GM23338 (cell line): ENCODE measurements at regions not wholly inside any gene's neighbourhood (a gene's known extent, or its start where the extent isn't known, plus 50 kb on each side); places are given as distances from the start of the nearest gene placed in this dataset.

Source experiments
- ATAC-seq: fragments of 200-7000 bp; cut with Tn5 transposase; 3 replicates; pipeline ENCODE4 v1.9.1; 2020
- DNase-seq: peaks from one replicate; pipeline ENCODE4 v3.0.0-alpha.2; 2015; ENCODE audit warnings: low spot score
- H2AFZ ChIP-seq: fragments of 200-600 bp; sonication (generic); 2 replicates; pipeline ENCODE4 v1.8.0; 2016; ENCODE audit warnings: antibody characterized with exemption, mild to moderate bottlenecking, moderate library complexity
- H3F3A ChIP-seq: fragments of 200-600 bp; sonication (generic); replicated peaks from 2 replicates; pipeline ENCODE4 v1.8.0; 2017; ENCODE audit warnings: antibody characterized with exemption, mixed run types, low read depth
- H3K27ac ChIP-seq: fragments of 200-600 bp; sonication (generic); 2 replicates; pipeline ENCODE4 v1.6.1; 2016; ENCODE audit warnings: low read depth
- H3K27me3 ChIP-seq: fragments of 200-600 bp; sonication (generic); 2 replicates; pipeline ENCODE4 v1.8.0; 2016; ENCODE audit warnings: mild to moderate bottlenecking, mixed run types, moderate library complexity; ENCODE audit not compliant: insufficient read depth
- H3K36me3 ChIP-seq: fragments of 200-600 bp; sonication (generic); 2 replicates; pipeline ENCODE4 v1.8.0; 2016; ENCODE audit warnings: mild to moderate bottlenecking; ENCODE audit not compliant: insufficient read depth
- H3K4me1 ChIP-seq: fragments of 200-600 bp; sonication (generic); 2 replicates; pipeline ENCODE4 v1.8.0; 2016; ENCODE audit warnings: mild to moderate bottlenecking, moderate library complexity; ENCODE audit not compliant: insufficient read depth
- H3K4me2 ChIP-seq: fragments of 200-600 bp; sonication (generic); 2 replicates; pipeline ENCODE4 v1.7.1; 2017; ENCODE audit warnings: mixed run types
- H3K4me3 ChIP-seq: fragments of 200-600 bp; sonication (generic); 2 replicates; pipeline ENCODE4 v1.6.1; 2016; ENCODE audit warnings: mixed run types
- H3K79me2 ChIP-seq: fragments of 200-600 bp; sonication (generic); replicated peaks from 2 replicates; pipeline ENCODE4 v1.8.0; 2017; ENCODE audit warnings: mild to moderate bottlenecking; ENCODE audit not compliant: insufficient read depth
- H3K9me2 ChIP-seq: fragments of 200-600 bp; sonication (generic); 2 replicates; pipeline ENCODE4 v1.8.0; 2017; ENCODE audit not compliant: insufficient read depth
- H4K20me1 ChIP-seq: fragments of 200-600 bp; sonication (generic); replicated peaks from 2 replicates; pipeline ENCODE4 v1.8.0; 2017; ENCODE audit warnings: mild to moderate bottlenecking; ENCODE audit not compliant: insufficient read depth
- H3K27ac Mint-ChIP-seq: 2 replicates; pipeline ENCODE4 v1.8.0; 2020; ENCODE audit warnings: inconsistent platforms, mild to moderate bottlenecking, moderate library complexity, mixed read lengths
- H3K27me3 Mint-ChIP-seq: 3 replicates; pipeline ENCODE4 v1.8.0; 2022; ENCODE audit warnings: low read depth, mild to moderate bottlenecking, moderate library complexity, mixed read lengths, inconsistent platforms; ENCODE audit not compliant: insufficient read depth, poor library complexity
- H3K36me3 Mint-ChIP-seq: 3 replicates; pipeline ENCODE4 v1.8.0; 2021; ENCODE audit warnings: low read depth, mild to moderate bottlenecking, inconsistent platforms, moderate library complexity, mixed read lengths
- H3K4me1 Mint-ChIP-seq: 3 replicates; pipeline ENCODE4 v1.8.0; 2020; ENCODE audit warnings: mild to moderate bottlenecking, inconsistent platforms, mixed read lengths
- H3K4me3 Mint-ChIP-seq: 3 replicates; pipeline ENCODE4 v1.8.0; 2021; ENCODE audit warnings: moderate library complexity, mild to moderate bottlenecking, inconsistent platforms, mixed read lengths
- H3K9me3 Mint-ChIP-seq: 3 replicates; pipeline ENCODE4 v1.8.0; 2020; ENCODE audit warnings: moderate library complexity, mild to moderate bottlenecking, inconsistent platforms, mixed read lengths
- CREB1 ChIP-seq: fragments of 250-450 bp; sonication (Bioruptor Pico); IDR thresholded peaks from 2 replicates; pipeline ENCODE4 v1.5.0; 2020; ENCODE audit warnings: low read depth, mild to moderate bottlenecking, moderate library complexity
- ETS1 ChIP-seq: IDR thresholded peaks from 2 replicates; pipeline ENCODE4 v1.6.1; 2016; ENCODE audit warnings: antibody characterized with exemption
- EZH2 ChIP-seq: fragments of 200-600 bp; sonication (generic); IDR thresholded peaks from one replicate; pipeline ENCODE4 v1.8.0; 2017; ENCODE audit warnings: antibody characterized with exemption, mild to moderate bottlenecking, low read depth; ENCODE audit not compliant: unreplicated experiment
- EZH2phosphoT487 ChIP-seq: fragments of 200-600 bp; sonication (generic); IDR thresholded peaks from one replicate; pipeline ENCODE4 v1.8.1; 2018; ENCODE audit warnings: antibody characterized with exemption; ENCODE audit not compliant: unreplicated experiment
- JUNB ChIP-seq: IDR thresholded peaks from one replicate; pipeline ENCODE4 v1.6.1; 2016; ENCODE audit warnings: antibody characterized with exemption; ENCODE audit not compliant: unreplicated experiment
- NANOG ChIP-seq: IDR thresholded peaks from 2 replicates; pipeline ENCODE4 v1.6.1; 2016; ENCODE audit warnings: antibody characterized with exemption, borderline replicate concordance
- POLR2AphosphoS5 ChIP-seq: IDR thresholded peaks from 2 replicates; pipeline ENCODE4 v1.6.1; 2016; ENCODE audit warnings: antibody characterized with exemption, low read depth
- REST ChIP-seq: IDR thresholded peaks from one replicate; pipeline ENCODE4 v1.6.1; 2018; ENCODE audit warnings: antibody characterized with exemption; ENCODE audit not compliant: unreplicated experiment
- STAT1 ChIP-seq: IDR thresholded peaks from one replicate; pipeline ENCODE4 v1.6.1; 2016; ENCODE audit warnings: antibody characterized with exemption; ENCODE audit not compliant: unreplicated experiment
- ZNF114 ChIP-seq: fragments of 250-450 bp; sonication (Bioruptor Pico); IDR thresholded peaks from 2 replicates; pipeline ENCODE4 v1.5.0; 2020; ENCODE audit warnings: mild to moderate bottlenecking, moderate library complexity
- ZNF331 ChIP-seq: fragments of 250-450 bp; sonication (Bioruptor Pico); IDR thresholded peaks from 2 replicates; pipeline ENCODE4 v1.5.0; 2020; ENCODE audit warnings: low read depth, mild to moderate bottlenecking, moderate library complexity
- ZNF462 ChIP-seq: fragments of 250-450 bp; sonication (Bioruptor Pico); IDR thresholded peaks from 2 replicates; pipeline ENCODE4 v1.5.0; 2020; ENCODE audit warnings: mild to moderate bottlenecking, moderate library complexity
- TF ChIP-seq, protein P1 (sequence below), 2 experiments: fragments of 200-600 bp in 1 of 2; sonication (generic) in 1 of 2; conservative IDR thresholded peaks; 2 replicates each; pipeline versions ENCODE4 v1.5.1 to v1.6.1; 2016 to 2017; ENCODE audit warnings: antibody characterized with exemption in 2 of 2, low read depth in 2 of 2, mild to moderate bottlenecking in 2 of 2, moderate library complexity in 1 of 2

- no peak overlapping the region for H3K27ac Mint-ChIP-seq
- Histone ChIP-seq H3K79me2 (no peaks in the 10 kb centered on the region), H3K4me2 (no peak overlapping the region), H2AFZ (no peak overlapping the region), H3K4me1 (no peaks in the 10 kb centered on the region), H3K36me3 (no peaks in the 10 kb centered on the region; the same call in 1 of the 2 replicates), H3K27me3 (no peaks in the 10 kb centered on the region), H3F3A (no peaks in the 10 kb centered on the region), H3K9me2 (peaks cover 13% of the 10 kb centered on the region), H4K20me1 (no peaks in the 10 kb centered on the region), H3K27ac (no peak overlapping the region), H3K4me3 (no peak overlapping the region)
- no peak for DNase-seq
- H3K27me3 Mint-ChIP-seq: peaks cover 7% of the 10 kb centered on the region
- H3K4me3 Mint-ChIP-seq: no peak overlapping the region
- TF ChIP-seq REST (no peak), ETS1 (no peak), ZNF114 (CRISPR knock-in tag) (no peak), ZNF462 (CRISPR knock-in tag) (no peak), POLR2AphosphoS5 (no peak), JUNB (no peak), STAT1 (no peak), CREB1 (CRISPR knock-in tag) (no peak), NANOG (no peak), EZH2 (no peak), ZNF331 (no peak), EZH2phosphoT487 (no peak)
- TF ChIP-seq, protein P1, sequence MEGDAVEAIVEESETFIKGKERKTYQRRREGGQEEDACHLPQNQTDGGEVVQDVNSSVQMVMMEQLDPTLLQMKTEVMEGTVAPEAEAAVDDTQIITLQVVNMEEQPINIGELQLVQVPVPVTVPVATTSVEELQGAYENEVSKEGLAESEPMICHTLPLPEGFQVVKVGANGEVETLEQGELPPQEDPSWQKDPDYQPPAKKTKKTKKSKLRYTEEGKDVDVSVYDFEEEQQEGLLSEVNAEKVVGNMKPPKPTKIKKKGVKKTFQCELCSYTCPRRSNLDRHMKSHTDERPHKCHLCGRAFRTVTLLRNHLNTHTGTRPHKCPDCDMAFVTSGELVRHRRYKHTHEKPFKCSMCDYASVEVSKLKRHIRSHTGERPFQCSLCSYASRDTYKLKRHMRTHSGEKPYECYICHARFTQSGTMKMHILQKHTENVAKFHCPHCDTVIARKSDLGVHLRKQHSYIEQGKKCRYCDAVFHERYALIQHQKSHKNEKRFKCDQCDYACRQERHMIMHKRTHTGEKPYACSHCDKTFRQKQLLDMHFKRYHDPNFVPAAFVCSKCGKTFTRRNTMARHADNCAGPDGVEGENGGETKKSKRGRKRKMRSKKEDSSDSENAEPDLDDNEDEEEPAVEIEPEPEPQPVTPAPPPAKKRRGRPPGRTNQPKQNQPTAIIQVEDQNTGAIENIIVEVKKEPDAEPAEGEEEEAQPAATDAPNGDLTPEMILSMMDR (conservative IDR thresholded peaks at IDR 0.05; ENCODE audit: low read depth in 2 of 2): no peak
- peaks cover 12% of the 10 kb centered on the region for H3K36me3 Mint-ChIP-seq
- H3K4me1 Mint-ChIP-seq: no peaks in the 10 kb centered on the region; the same call in 2 of the 3 replicates
- no peak for ATAC-seq
- H3K9me3 Mint-ChIP-seq: peaks cover 27% of the 10 kb centered on the region
Observed at GRCh38 chr10:120067427-120067826, 174.9 kb downstream of the SEC23IP start.
